OCI-LY3 (cell line): ENCODE measurements at regions not wholly inside any gene's neighbourhood (a gene's known extent, or its start where the extent isn't known, plus 50 kb on each side); places are given as distances from the start of the nearest gene placed in this dataset.

Experiments used
- H2AFZ ChIP-seq: fragments of 200-600, 300-600 bp; shearing (Covaris generic); 2 replicates; pipeline ENCODE4 v1.6.0; 2014; ENCODE audit warnings: antibody characterized with exemption, low read depth, low read length
- H3K27ac ChIP-seq: fragments of 200-600, 300-600 bp; sonication (generic); 2 replicates; pipeline ENCODE4 v1.5.1; 2014; ENCODE audit warnings: mild to moderate bottlenecking, low read length, moderate library complexity, mixed read lengths
- H3K27me3 ChIP-seq: fragments of 200-600, 300-600 bp; sonication (generic); 2 replicates; pipeline ENCODE4 v1.6.1; 2014; ENCODE audit warnings: low read depth, low read length, mixed read lengths
- H3K36me3 ChIP-seq: fragments of 200-600, 300-600 bp; sonication (generic); replicated peaks from 2 replicates; pipeline ENCODE3; 2014; ENCODE audit warnings: low read depth, low read length, mixed read lengths
- H3K4me1 ChIP-seq: fragments of 300-600, 200-600 bp; sonication (generic); 2 replicates; pipeline ENCODE4 v1.6.1; 2014; ENCODE audit warnings: low read length, mixed read lengths
- H3K4me2 ChIP-seq: fragments of 200-600, 300-600 bp; sonication (generic); 2 replicates; pipeline ENCODE4 v1.6.1; 2014; ENCODE audit warnings: low read length, mixed read lengths
- H3K4me3 ChIP-seq: fragments of 300-600, 200-600 bp; sonication (generic); 2 replicates; pipeline ENCODE4 v1.5.1; 2014; ENCODE audit warnings: antibody characterized with exemption, mild to moderate bottlenecking, low read length, moderate library complexity
- H3K79me2 ChIP-seq: fragments of 300-600, 200-600 bp; shearing (Covaris generic); 2 replicates; pipeline ENCODE4 v1.6.1; 2014; ENCODE audit warnings: mild to moderate bottlenecking, low read length, mixed read lengths
- H3K9ac ChIP-seq: fragments of 300-600, 200-600 bp; shearing (Covaris generic); 2 replicates; pipeline ENCODE4 v1.6.0; 2014; ENCODE audit warnings: mild to moderate bottlenecking, low read length, moderate library complexity
- H3K9me3 ChIP-seq: fragments of 200-600, 300-600 bp; shearing (Covaris generic); 2 replicates; pipeline ENCODE4 v1.6.1; 2014; ENCODE audit warnings: low read length, mixed read lengths; ENCODE audit not compliant: insufficient read depth
- H4K20me1 ChIP-seq: fragments of 200-600, 300-600 bp; sonication (generic); 2 replicates; pipeline ENCODE4 v1.6.1; 2016; ENCODE audit warnings: low read length, mixed read lengths; ENCODE audit not compliant: insufficient read depth
- CTCF ChIP-seq: fragments of 200-600, 300-600 bp; sonication (generic); IDR thresholded peaks from 2 replicates; pipeline ENCODE4 v1.5.1; 2014; ENCODE audit warnings: antibody characterized with exemption, low read length, low read depth
- EZH2phosphoT487 ChIP-seq: fragments of 200-600 bp; shearing (Covaris generic); IDR thresholded peaks from 2 replicates; pipeline ENCODE4 v1.6.1; 2018; ENCODE audit warnings: antibody characterized with exemption, mixed run types, low read depth

- no peaks in the 10 kb centered on the region for H3K36me3 ChIP-seq
- no peak overlapping the region for H3K9ac ChIP-seq
- no peak overlapping the region for H3K4me3 ChIP-seq
- H3K27me3 ChIP-seq, result no peaks in the 10 kb centered on the region
- no peaks in the 10 kb centered on the region for H3K79me2 ChIP-seq
- H2AFZ ChIP-seq, result no peak overlapping the region
- H4K20me1 ChIP-seq, result no peaks in the 10 kb centered on the region
- H3K27ac ChIP-seq, result no peak overlapping the region
- H3K4me2 ChIP-seq, result no peak overlapping the region
- no peaks in the 10 kb centered on the region for H3K9me3 ChIP-seq
- TF ChIP-seq EZH2phosphoT487 (no peak), CTCF (no peak)
- no peaks in the 10 kb centered on the region for H3K4me1 ChIP-seq
Observed at GRCh38 chr21:28299946-28300345, 692.7 kb downstream of the LTN1 start.

GRCh38 chr21:28298251-28298672 is 694.4 kb downstream of the LTN1 start:
- Histone ChIP-seq H2AFZ (no peak overlapping the region), H3K4me1 (no peaks in the 10 kb centered on the region), H3K4me2 (no peak overlapping the region), H3K4me3 (no peak overlapping the region), H4K20me1 (no peaks in the 10 kb centered on the region), H3K79me2 (no peaks in the 10 kb centered on the region), H3K27ac (no peak overlapping the region), H3K36me3 (no peaks in the 10 kb centered on the region), H3K9me3 (no peaks in the 10 kb centered on the region), H3K9ac (no peak overlapping the region), H3K27me3 (no peaks in the 10 kb centered on the region)
- TF ChIP-seq EZH2phosphoT487 (no peak), CTCF (no peak)

GRCh38 chr21:28294051-28294450 is 698.6 kb downstream of the LTN1 start:
- Histone ChIP-seq H3K79me2 (no peaks in the 10 kb centered on the region), H2AFZ (no peak overlapping the region), H3K27ac (no peak overlapping the region), H3K4me3 (no peak overlapping the region), H3K9me3 (no peaks in the 10 kb centered on the region), H3K9ac (no peak overlapping the region), H4K20me1 (no peaks in the 10 kb centered on the region), H3K4me2 (no peak overlapping the region), H3K36me3 (no peaks in the 10 kb centered on the region), H3K27me3 (no peaks in the 10 kb centered on the region), H3K4me1 (no peaks in the 10 kb centered on the region)
- TF ChIP-seq CTCF (no peak), EZH2phosphoT487 (no peak)

GRCh38 chr21:28283641-28284490 is 708.8 kb downstream of the LTN1 start:
- Histone ChIP-seq H3K27ac (no peak overlapping the region), H2AFZ (no peak overlapping the region), H3K36me3 (no peaks in the 10 kb centered on the region), H3K4me1 (no peaks in the 10 kb centered on the region), H3K4me2 (no peak overlapping the region), H3K4me3 (no peak overlapping the region), H3K9ac (no peak overlapping the region), H4K20me1 (no peaks in the 10 kb centered on the region), H3K79me2 (no peaks in the 10 kb centered on the region), H3K27me3 (no peaks in the 10 kb centered on the region), H3K9me3 (no peaks in the 10 kb centered on the region)
- TF ChIP-seq CTCF, result no peak
- TF ChIP-seq EZH2phosphoT487, result no peak
